HepG2 (cell line): ENCODE measurements at regions not wholly inside any gene's neighbourhood (a gene's known extent, or its start where the extent isn't known, plus 50 kb on each side); places are given as distances from the start of the nearest gene placed in this dataset.

Experiments used
- ATAC-seq: fragments of 200-7000 bp; cut with Tn5 transposase; 3 replicates; pipeline ENCODE4 v1.9.1; 2020; ENCODE audit warnings: mild to moderate bottlenecking, moderate library complexity
- BruUV-seq: library from RNA; stranded (reverse); fragments of 400-500 nt; replicated peaks from 2 replicates; lab custom pipeline; 2021; lab: Mats Ljungman, UMichigan
- CTCF ChIA-PET: fragments of 300-600 bp; formaldehyde crosslinking; extraction: SDS; loops from one replicate; lab custom pipeline; 2021; ENCODE audit warnings: low total read pairs, inconsistent platforms, low intra/inter-chr PET ratio; lab: Yijun Ruan, JAX
- POLR2A ChIA-PET: fragments of 350-600 bp; sonication (Branson Sonifier 250); formaldehyde crosslinking; loops from one replicate; lab custom pipeline; 2020; ENCODE audit warnings: antibody characterized with exemption, inconsistent platforms; lab: Yijun Ruan, JAX
- DNase-seq: peaks from one replicate; pipeline ENCODE4 v3.0.0-alpha.2; 2015; ENCODE audit warnings: low spot score
- FAIRE-seq: peaks from 3 replicates; lab custom pipeline; 2011; peaks lifted over from hg19 to GRCh38; lab: Jason Lieb, UNC
- H2AFZ ChIP-seq: one replicate; pipeline ENCODE4 v1.6.1; 2011; ENCODE audit warnings: low read length, inconsistent platforms
- H3K27ac ChIP-seq: fragments of 300-600 bp; 3 replicates; pipeline ENCODE4 v1.8.0; 2011; ENCODE audit warnings: mixed run types, mild to moderate bottlenecking, mixed read lengths, low read length, inconsistent platforms; ENCODE audit not compliant: insufficient read depth; ENCODE audit errors: extremely low read length
- H3K27me3 ChIP-seq, 2 experiments: fragments of 200-600 bp in 1 of 2; 2 replicates in 1 of 2; 3 replicates in 1 of 2; pipeline versions ENCODE4 v1.6.0 to v1.8.0; 2011; ENCODE audit warnings: low read length in 2 of 2, mild to moderate bottlenecking in 2 of 2, moderate library complexity in 2 of 2, inconsistent platforms in 1 of 2; ENCODE audit not compliant: insufficient read depth in 2 of 2, control insufficient read depth in 1 of 2
- H3K36me3 ChIP-seq, 2 experiments: fragments of 200-600 bp in 1 of 2; replicated peaks in 1 of 2; 2 replicates in 1 of 2; 3 replicates in 1 of 2; pipeline versions ENCODE4 v1.5.1 to v1.8.0; 2011; ENCODE audit warnings: low read length in 2 of 2, inconsistent platforms in 1 of 2; ENCODE audit not compliant: insufficient read depth in 2 of 2, control insufficient read depth in 1 of 2
- H3K4me1 ChIP-seq: 2 replicates; pipeline ENCODE4 v1.5.1; 2012; ENCODE audit warnings: low read length, inconsistent platforms; ENCODE audit not compliant: insufficient read depth
- H3K4me2 ChIP-seq: 2 replicates; pipeline ENCODE4 v1.6.0; 2011; ENCODE audit warnings: low read depth, low read length, inconsistent platforms
- H3K4me3 ChIP-seq, 3 experiments: fragments of 200-600 bp in 1 of 3; sonication (generic), shearing (Covaris generic) in 1 of 3; replicated peaks in 1 of 3; 2 replicates each; pipeline ENCODE4 v1.5.1; 2011 to 2016; ENCODE audit warnings: low read length in 3 of 3, inconsistent platforms in 2 of 3, low read depth in 2 of 3, mild to moderate bottlenecking in 2 of 3, control low read depth in 1 of 3, mixed read lengths in 1 of 3; ENCODE audit not compliant: insufficient read depth in 1 of 3
- H3K79me2 ChIP-seq: one replicate; pipeline ENCODE4 v1.6.1; 2011; ENCODE audit warnings: low read length, inconsistent platforms; ENCODE audit not compliant: insufficient read depth
- H3K9ac ChIP-seq: 2 replicates; pipeline ENCODE4 v1.6.0; 2011; ENCODE audit warnings: mild to moderate bottlenecking, low read depth, low read length, inconsistent platforms; ENCODE audit not compliant: insufficient read depth
- H3K9me3 ChIP-seq: 2 replicates; pipeline ENCODE4 v1.5.1; 2012; ENCODE audit warnings: mild to moderate bottlenecking, low read length
- H4K20me1 ChIP-seq: 2 replicates; pipeline ENCODE4 v1.6.0; 2011; ENCODE audit warnings: inconsistent platforms, mild to moderate bottlenecking, low read length, moderate library complexity; ENCODE audit not compliant: insufficient read depth
- AHDC1 ChIP-seq: sonication (generic); formaldehyde crosslinking; IDR thresholded peaks from 2 replicates; pipeline ENCODE4 v1.5.1; 2020; ENCODE audit warnings: mild to moderate bottlenecking, missing genetic modification reagents, borderline replicate concordance
- ATF2 ChIP-seq: sonication (generic); formaldehyde crosslinking; IDR thresholded peaks from 2 replicates; pipeline ENCODE4 v1.4.0; 2020; ENCODE audit warnings: missing genetic modification reagents
- ELF4 ChIP-seq: sonication (generic); formaldehyde crosslinking; IDR thresholded peaks from 2 replicates; pipeline ENCODE4 v1.5.0; 2020; ENCODE audit warnings: missing genetic modification reagents, mild to moderate bottlenecking, moderate library complexity, borderline replicate concordance
- GFI1 ChIP-seq: sonication (generic); formaldehyde crosslinking; IDR thresholded peaks from 2 replicates; pipeline ENCODE4 v1.5.0; 2020; ENCODE audit warnings: missing genetic modification reagents, mild to moderate bottlenecking, borderline replicate concordance
- HHEX ChIP-seq: IDR thresholded peaks from 2 replicates; pipeline ENCODE4 v1.6.1; 2016; ENCODE audit warnings: control low read depth
- IRF2 ChIP-seq: IDR thresholded peaks from 2 replicates; pipeline ENCODE4 v1.6.1; 2018; ENCODE audit warnings: missing genetic modification reagents, missing compliant biosample characterization
- NFYB ChIP-seq: sonication (generic); formaldehyde crosslinking; IDR thresholded peaks from 2 replicates; pipeline ENCODE4 v1.4.0; 2020; ENCODE audit warnings: missing genetic modification reagents
- ZNF569 ChIP-seq: sonication (generic); formaldehyde crosslinking; IDR thresholded peaks from 2 replicates; pipeline ENCODE4 v1.5.0; 2020; ENCODE audit warnings: mild to moderate bottlenecking, missing genetic modification reagents, moderate library complexity, borderline replicate concordance
- ZSCAN22 ChIP-seq: sonication (generic); formaldehyde crosslinking; IDR thresholded peaks from 2 replicates; pipeline ENCODE4 v1.4.0; 2020; ENCODE audit warnings: mild to moderate bottlenecking, missing genetic modification reagents
- ZSCAN9 ChIP-seq: IDR thresholded peaks from 2 replicates; pipeline ENCODE4 v1.6.1; 2016; ENCODE audit warnings: borderline replicate concordance
- WGBS: methylation state at CpG from one replicate; pipeline ENCODE4 v1.1.6; 2017; ENCODE audit warnings: low lambda C conversion rate; 5-methylcytosine and 5-hydroxymethylcytosine counted together
- in situ Hi-C: cut with HindIII; loops from 2 replicates; pipeline ENCODE4 v1.10.0; 2017; ENCODE audit warnings: low pct_unique_long_range_greater_than_20kb; ENCODE audit not compliant: extremely low pct_ligation_motif_present
- intact Hi-C: fragments of 100-400 bp; cut with micrococcal nuclease; formaldehyde crosslinking; loops from one replicate; pipeline ENCODE4 v1.10.0; 2022; ENCODE audit not compliant: unreplicated experiment

- intact Hi-C loops: no loop called here
- H3K4me2 ChIP-seq: no peak overlapping the region
Measured at GRCh38 chr6:12657884-12658283, 58.7 kb upstream of the PHACTR1 start.

More at GRCh38 chr6:12657884-12658283, 58.7 kb upstream of the PHACTR1 start:
- in situ Hi-C loops: no loop called here
- H2AFZ ChIP-seq: no peak overlapping the region
- no peak overlapping the region for H3K9ac ChIP-seq
- BruUV-seq: no TSS peak
- no peak overlapping the region for H3K27ac ChIP-seq
- TF ChIP-seq AHDC1 (CRISPR knock-in tag) (no peak), GFI1 (no peak), ZSCAN22 (CRISPR knock-in tag) (no peak), HHEX (CRISPR knock-in tag) (no peak), ZNF569 (CRISPR knock-in tag) (no peak), IRF2 (no peak), ELF4 (CRISPR knock-in tag) (no peak), ZSCAN9 (CRISPR knock-in tag) (no peak), NFYB (no peak), ATF2 (no peak)
- no peak overlapping the region for H3K4me3 ChIP-seq
- H3K9me3 ChIP-seq: no peaks in the 10 kb centered on the region
- no peaks in the 10 kb centered on the region for H4K20me1 ChIP-seq
- ATAC-seq (no peak), DNase-seq (no peak), FAIRE-seq (no peak)
- WGBS: 1% methylated on average over 2 of the region's 2 CpGs
- H3K79me2 ChIP-seq: no peaks in the 10 kb centered on the region
- H3K27me3 ChIP-seq: no peaks in the 10 kb centered on the region; a peak in 1 of 5 replicates
- ChIA-PET CTCF (no interaction called here), POLR2A (no interaction called here)
- no peaks in the 10 kb centered on the region for H3K4me1 ChIP-seq
- no peaks in the 10 kb centered on the region for H3K36me3 ChIP-seq
